ENCODE measurements at regions not wholly inside any gene's neighbourhood (a gene's known extent, or its start where the extent isn't known, plus 50 kb on each side); places are given as distances from the start of the nearest gene placed in this dataset.

GRCh38 chr6:156242206-156242605 lies 535.0 kb upstream of the ARID1B start:
- DNase-seq (ENCODE audit: low spot score in 2 of 2) = no peak
- WGBS = 95% methylated on average over 3 of the region's 3 CpGs
- Histone ChIP-seq H3K4me1 (no peaks in the 10 kb centered on the region), H3K27ac (no peak overlapping the region), H3K9me3 (no peaks in the 10 kb centered on the region), H3K27me3 (no peaks in the 10 kb centered on the region), H3K4me3 (no peak overlapping the region), H3K36me3 (no peaks in the 10 kb centered on the region)
- TF ChIP-seq POLR2A (IDR thresholded peaks at IDR 0.05) (no peak), CTCF (IDR thresholded peaks at IDR 0.05) (no peak), EP300 (IDR thresholded peaks at IDR 0.05) (no peak)

GRCh38 chr6:156231026-156231765 lies 546.0 kb upstream of the ARID1B start:
- no peak for DNase-seq (ENCODE audit: low spot score in 2 of 2)
- TF ChIP-seq CTCF (IDR thresholded peaks at IDR 0.05) (no peak), POLR2AphosphoS5 (IDR thresholded peaks at IDR 0.05) (no peak), POLR2A (IDR thresholded peaks at IDR 0.05) (no peak), EP300 (IDR thresholded peaks at IDR 0.05) (no peak)
- no peak overlapping the region for H3K4me3 ChIP-seq
- no peaks in the 10 kb centered on the region for H3K4me1 ChIP-seq
- H3K36me3 ChIP-seq = no peaks in the 10 kb centered on the region
- WGBS = 74% methylated on average over 10 of the region's 10 CpGs
- H3K27me3 ChIP-seq = no peaks in the 10 kb centered on the region
- no peak overlapping the region for H3K27ac ChIP-seq
- no peaks in the 10 kb centered on the region for H3K9me3 ChIP-seq

- H3K36me3 ChIP-seq = no peaks in the 10 kb centered on the region
- H3K4me1 ChIP-seq = no peaks in the 10 kb centered on the region
- no peak overlapping the region for H3K4me3 ChIP-seq
- no peaks in the 10 kb centered on the region for H3K27me3 ChIP-seq
- no peak for DNase-seq (ENCODE audit: low spot score in 2 of 2)
- H3K27ac ChIP-seq = no peak overlapping the region
- TF ChIP-seq CTCF (IDR thresholded peaks at IDR 0.05) (no peak), EP300 (IDR thresholded peaks at IDR 0.05) (no peak), POLR2A (IDR thresholded peaks at IDR 0.05) (no peak), POLR2AphosphoS5 (IDR thresholded peaks at IDR 0.05) (no peak)
- H3K9me3 ChIP-seq = no peaks in the 10 kb centered on the region
Measured at GRCh38 chr6:156219973-156220372, 557.2 kb upstream of the ARID1B start.

GRCh38 chr6:156205678-156206077 lies 571.5 kb upstream of the ARID1B start:
- Histone ChIP-seq H3K4me3 (no peak overlapping the region), H3K27ac (no peak overlapping the region), H3K4me1 (no peaks in the 10 kb centered on the region), H3K27me3 (no peaks in the 10 kb centered on the region), H3K9me3 (no peaks in the 10 kb centered on the region), H3K36me3 (no peaks in the 10 kb centered on the region)
- 76% methylated on average over 3 of the region's 3 CpGs for WGBS
- no peak for TF ChIP-seq CTCF (IDR thresholded peaks at IDR 0.05)
- TF ChIP-seq POLR2AphosphoS5 (IDR thresholded peaks at IDR 0.05) = no peak
- TF ChIP-seq EP300 (IDR thresholded peaks at IDR 0.05) = no peak
- no peak for TF ChIP-seq POLR2A (IDR thresholded peaks at IDR 0.05)
- no peak for DNase-seq (ENCODE audit: low spot score in 2 of 2)

- 82% methylated on average over 5 of the region's 5 CpGs for WGBS
- no peaks in the 10 kb centered on the region for H3K27me3 ChIP-seq
Measured at GRCh38 chr6:156199182-156199581, 578.0 kb upstream of the ARID1B start.

More at GRCh38 chr6:156199182-156199581, 578.0 kb upstream of the ARID1B start:
- H3K4me1 ChIP-seq = peaks cover 3% of the 10 kb centered on the region
- no peak for DNase-seq (ENCODE audit: low spot score in 2 of 2)
- no peaks in the 10 kb centered on the region for H3K9me3 ChIP-seq
- no peak overlapping the region for H3K4me3 ChIP-seq
- no peak for TF ChIP-seq EP300 (IDR thresholded peaks at IDR 0.05)
- TF ChIP-seq CTCF (IDR thresholded peaks at IDR 0.05) = no peak
- H3K36me3 ChIP-seq = no peaks in the 10 kb centered on the region
- no peak overlapping the region for H3K27ac ChIP-seq

Measured in suprapubic skin (tissue), 4 donors.